Heart left ventricle (tissue), 13 donors: ENCODE measurements at regions not wholly inside any gene's neighbourhood (a gene's known extent, or its start where the extent isn't known, plus 50 kb on each side); places are given as distances from the start of the nearest gene placed in this dataset.

ENCODE experiments used
- CTCF ChIP-seq, 12 donors: fragments of 200-600 bp; sonication (generic) in 4 of 12; IDR thresholded peaks; one replicate each; pipeline versions ENCODE4 v1.5.0 to v1.8.0; 2018 to 2022; ENCODE audit warnings: antibody characterized with exemption in 12 of 12, mild to moderate bottlenecking in 5 of 12
- POLR2A ChIP-seq, 2 donors: fragments of 450-650 bp; IDR thresholded peaks; one replicate each; pipeline ENCODE4 v1.6.1; 2017; ENCODE audit warnings: antibody characterized with exemption in 2 of 2, mild to moderate bottlenecking in 2 of 2, moderate library complexity in 2 of 2
- donor health status: ischemic (EF 13 %, LVEDD 7.1; RV severe dilation, severe dysfunction).
- donor health status: DM: no; HTN: yes; CAD: no.
- donor health status: DM: no; HTN: no; CAD: no.
- donor health status: ischemic (EF 25% LVEDD 6.9; RV normal size, moderate dysfunction).
- donor health status: ischemic (EF 25% LVEDD 5.7; RV mildly dilated, moderate dysfunction).
- donor health status: ischemic (EF 35%, LVEDD 5.7; RV mildly dilated, moderate dysfunction).
- donor health status: nonischemic (EF 11% LVEDD 7.7; RV severe dilation, severe dysfunction).
- donor health status: DM: yes; HTN: yes; CAD: no.
- donor health status: PGD.
- donor health status: ischemic (EF 29% LVEDD 5.4; RV normal size, mild dysfunction).
- donor health status: nonischemic (EF 23%, LVEDD 6.1; RV moderate dilation, normal function).

GRCh38 chr3:106530367-106530766 lies 661.6 kb upstream of the CBLB start:
- no peak for TF ChIP-seq CTCF (IDR thresholded peaks at IDR 0.05)
- no peak for TF ChIP-seq POLR2A (IDR thresholded peaks at IDR 0.05)
